Fibroblast of lung (primary cell): ENCODE measurements at regions not wholly inside any gene's neighbourhood (a gene's known extent, or its start where the extent isn't known, plus 50 kb on each side); places are given as distances from the start of the nearest gene placed in this dataset.

Experiments used
- DNase-seq, 2 donors: peaks; one replicate each; pipeline versions ENCODE4 v3.0.0 to v3.0.0-alpha.2; 2010; ENCODE audit warnings: low read depth in 2 of 2
- H2AFZ ChIP-seq: 2 replicates; pipeline ENCODE4 v1.5.1; 2012; ENCODE audit warnings: low read length, control low read depth, inconsistent platforms
- H3K27ac ChIP-seq: 2 replicates; pipeline ENCODE4 v1.5.1; 2011; ENCODE audit warnings: low read length, control low read depth; ENCODE audit not compliant: insufficient read depth
- H3K27me3 ChIP-seq: 2 replicates; pipeline ENCODE4 v1.5.1; 2011; ENCODE audit warnings: mild to moderate bottlenecking, low read length; ENCODE audit not compliant: control insufficient read depth, insufficient read depth
- H3K36me3 ChIP-seq: 2 replicates; pipeline ENCODE4 v1.5.1; 2011; ENCODE audit warnings: low read length; ENCODE audit not compliant: control insufficient read depth, insufficient read depth
- H3K4me1 ChIP-seq: 2 replicates; pipeline ENCODE4 v1.5.1; 2011; ENCODE audit warnings: low read length; ENCODE audit not compliant: control insufficient read depth, insufficient read depth; ENCODE audit errors: extremely low read depth
- H3K4me2 ChIP-seq: 2 replicates; pipeline ENCODE4 v1.5.1; 2011; ENCODE audit warnings: low read length, control low read depth; ENCODE audit not compliant: insufficient read depth; ENCODE audit errors: extremely low read depth
- H3K4me3 ChIP-seq, 4 experiments: fragments of 200-600 bp in 1 of 4; sonication (generic) in 1 of 4; replicated peaks in 1 of 4; 2 replicates each; pipeline ENCODE4 v1.5.1; 2011 to 2016; ENCODE audit warnings: low read length in 4 of 4, low read depth in 3 of 4, mild to moderate bottlenecking in 3 of 4, control low read depth in 2 of 4, inconsistent platforms in 1 of 4, mixed read lengths in 1 of 4; ENCODE audit not compliant: insufficient read depth in 1 of 4; ENCODE audit errors: control extremely low read depth in 1 of 4
- H3K79me2 ChIP-seq: 2 replicates; pipeline ENCODE4 v1.5.1; 2012; ENCODE audit warnings: mild to moderate bottlenecking, low read length, inconsistent platforms; ENCODE audit not compliant: control insufficient read depth, insufficient read depth
- H3K9ac ChIP-seq: 2 replicates; pipeline ENCODE4 v1.5.1; 2011; ENCODE audit warnings: mild to moderate bottlenecking, low read length, control low read depth; ENCODE audit not compliant: insufficient read depth
- H3K9me3 ChIP-seq: 2 replicates; pipeline ENCODE4 v1.5.1; 2012; ENCODE audit warnings: low read depth, low read length; ENCODE audit not compliant: control insufficient read depth, insufficient read depth
- H4K20me1 ChIP-seq: 2 replicates; pipeline ENCODE4 v1.5.1; 2011; ENCODE audit warnings: low read length; ENCODE audit not compliant: control insufficient read depth, insufficient read depth; ENCODE audit errors: extremely low read depth
- CTCF ChIP-seq, 2 donors: IDR thresholded peaks in 1 of 2; conservative IDR thresholded peaks in 1 of 2; 1 replicate in 1 of 2; 2 replicates in 1 of 2; pipeline ENCODE4 v1.5.1; 2011 to 2012; ENCODE audit warnings: low read length in 2 of 2, control low read depth in 1 of 2, inconsistent platforms in 1 of 2, low read depth in 1 of 2, mild to moderate bottlenecking in 1 of 2
- EZH2 ChIP-seq: IDR thresholded peaks from 2 replicates; pipeline ENCODE4 v1.5.1; 2012; ENCODE audit warnings: low read length, control low read depth, mild to moderate bottlenecking; ENCODE audit errors: missing control alignments

- H3K4me3 ChIP-seq: no peak overlapping the region
- H3K4me2 ChIP-seq: no peak overlapping the region
- no peaks in the 10 kb centered on the region for H3K9me3 ChIP-seq
- TF ChIP-seq CTCF (conservative IDR thresholded peaks at IDR 0.05 in 1 of 2, IDR thresholded peaks at IDR 0.05 in 1 of 2; ENCODE audit: low read depth in 1 of 2, low read length in 2 of 2) (no peak), EZH2 (no peak)
- H3K27ac ChIP-seq: no peak overlapping the region
- H3K4me1 ChIP-seq: no peaks in the 10 kb centered on the region
- DNase-seq: no peak
- no peak overlapping the region for H3K9ac ChIP-seq
- H3K27me3 ChIP-seq: no peaks in the 10 kb centered on the region
- no peak overlapping the region for H2AFZ ChIP-seq
- H3K36me3 ChIP-seq: no peaks in the 10 kb centered on the region
- H3K79me2 ChIP-seq: no peaks in the 10 kb centered on the region
- no peaks in the 10 kb centered on the region for H4K20me1 ChIP-seq
Observed at GRCh38 chrX:117641913-117642656, 474.5 kb downstream of the KLHL13 start.

- no peak for DNase-seq
- Histone ChIP-seq H3K4me3 (no peak overlapping the region), H3K36me3 (no peaks in the 10 kb centered on the region), H3K4me1 (no peaks in the 10 kb centered on the region), H2AFZ (no peak overlapping the region), H4K20me1 (no peaks in the 10 kb centered on the region), H3K79me2 (no peaks in the 10 kb centered on the region), H3K9me3 (no peaks in the 10 kb centered on the region), H3K27ac (no peak overlapping the region), H3K27me3 (no peaks in the 10 kb centered on the region), H3K4me2 (no peak overlapping the region), H3K9ac (no peak overlapping the region)
- TF ChIP-seq CTCF (conservative IDR thresholded peaks at IDR 0.05 in 1 of 2, IDR thresholded peaks at IDR 0.05 in 1 of 2; ENCODE audit: low read depth in 1 of 2, low read length in 2 of 2) (no peak), EZH2 (no peak)
Observed at GRCh38 chrX:117636826-117637225, 479.8 kb downstream of the KLHL13 start.

GRCh38 chrX:117633277-117633676 lies 483.3 kb downstream of the KLHL13 start:
- no peaks in the 10 kb centered on the region for H3K27me3 ChIP-seq
- no peaks in the 10 kb centered on the region for H4K20me1 ChIP-seq
- no peak overlapping the region for H3K9ac ChIP-seq
- no peak overlapping the region for H3K4me2 ChIP-seq
- no peak overlapping the region for H3K4me3 ChIP-seq
- no peak overlapping the region for H3K27ac ChIP-seq
- H3K79me2 ChIP-seq: no peaks in the 10 kb centered on the region
- H3K36me3 ChIP-seq: no peaks in the 10 kb centered on the region
- no peaks in the 10 kb centered on the region for H3K9me3 ChIP-seq
- no peak for DNase-seq
- H2AFZ ChIP-seq: no peak overlapping the region
- TF ChIP-seq EZH2: no peak
- TF ChIP-seq CTCF (conservative IDR thresholded peaks at IDR 0.05 in 1 of 2, IDR thresholded peaks at IDR 0.05 in 1 of 2; ENCODE audit: low read depth in 1 of 2, low read length in 2 of 2): no peak
- H3K4me1 ChIP-seq: no peaks in the 10 kb centered on the region
